K562 (cell line): ENCODE measurements at regions not wholly inside any gene's neighbourhood (a gene's known extent, or its start where the extent isn't known, plus 50 kb on each side); places are given as distances from the start of the nearest gene placed in this dataset.

ENCODE experiments used
- ATAC-seq: fragments of 200-7000 bp; cut with Tn5 transposase; 3 replicates; pipeline ENCODE4 v1.9.1; 2020; ENCODE audit warnings: moderate library complexity
- BruUV-seq: library from RNA; stranded (reverse); fragments of 400-500 nt; replicated peaks from 2 replicates; lab custom pipeline; 2021; lab: Mats Ljungman, UMichigan
- CTCF ChIA-PET: fragments of 300-600 bp; formaldehyde crosslinking; extraction: SDS; loops from one replicate; lab custom pipeline; 2021; ENCODE audit warnings: low intra/inter-chr PET ratio; lab: Yijun Ruan, JAX
- POLR2A ChIA-PET: fragments of 300-600, 350-650 bp; sonication (Branson Sonifier 250); formaldehyde crosslinking; extraction: SDS; loops from one replicate; lab custom pipeline; 2021; ENCODE audit warnings: antibody characterized with exemption, inconsistent platforms; lab: Yijun Ruan, JAX
- DNase-seq, 4 experiments: peaks; one replicate each; pipeline versions ENCODE4 v3.0.0 to v3.0.0-alpha.2; 2011 to 2018; ENCODE audit warnings: low spot score in 3 of 4, mixed read lengths in 3 of 4; ENCODE audit errors: extremely low read depth in 1 of 4
- FAIRE-seq: peaks from 2 replicates; lab custom pipeline; 2011; peaks lifted over from hg19 to GRCh38; lab: Jason Lieb, UNC
- H2AFZ ChIP-seq: 2 replicates; pipeline ENCODE4 v1.6.0; 2011; ENCODE audit warnings: low read depth, low read length, control low read depth, inconsistent platforms
- H3K27ac ChIP-seq: fragments of 200-600 bp; 3 replicates; pipeline ENCODE4 v1.8.0; 2011; ENCODE audit warnings: low read depth, mild to moderate bottlenecking, control low read depth, inconsistent platforms, low read length, moderate library complexity, mixed read lengths; ENCODE audit errors: extremely low read depth
- H3K27me3 ChIP-seq, 2 experiments: fragments of 300-600 bp in 1 of 2; 2 replicates in 1 of 2; 3 replicates in 1 of 2; pipeline versions ENCODE4 v1.6.0 to v1.8.0; 2011; ENCODE audit warnings: inconsistent platforms in 2 of 2, low read length in 2 of 2, mild to moderate bottlenecking in 1 of 2, mixed read lengths in 1 of 2, moderate library complexity in 1 of 2; ENCODE audit not compliant: control insufficient read depth in 2 of 2, insufficient read depth in 2 of 2
- H3K36me3 ChIP-seq: fragments of 300-600 bp; 3 replicates; pipeline ENCODE4 v1.8.0; 2011; ENCODE audit warnings: mild to moderate bottlenecking, low read length, inconsistent platforms; ENCODE audit not compliant: control insufficient read depth, insufficient read depth
- H3K4me1 ChIP-seq, 2 experiments: fragments of 200-600 bp in 1 of 2; replicated peaks in 1 of 2; 2 replicates in 1 of 2; 3 replicates in 1 of 2; pipeline versions ENCODE4 v1.5.1 to v1.8.0; 2011; ENCODE audit warnings: inconsistent platforms in 2 of 2, low read length in 2 of 2, mild to moderate bottlenecking in 1 of 2, mixed read lengths in 1 of 2, moderate library complexity in 1 of 2; ENCODE audit not compliant: control insufficient read depth in 2 of 2, insufficient read depth in 2 of 2
- H3K4me2 ChIP-seq: 2 replicates; pipeline ENCODE4 v1.6.1; 2011; ENCODE audit warnings: low read length, control low read depth, inconsistent platforms, mixed read lengths; ENCODE audit not compliant: insufficient read depth
- H3K4me3 ChIP-seq: fragments of 200-600 bp; sonication (generic), shearing (Covaris generic); 2 replicates; pipeline ENCODE4 v1.5.1; 2016; ENCODE audit warnings: control low read depth, inconsistent platforms
- H3K79me2 ChIP-seq: fragments of 200-600 bp; 3 replicates; pipeline ENCODE4 v1.8.0; 2011; ENCODE audit warnings: low read length, inconsistent platforms; ENCODE audit not compliant: control insufficient read depth, insufficient read depth
- H3K9ac ChIP-seq, 2 experiments: 2 replicates each; pipeline versions ENCODE4 v1.6.0 to v1.6.1; 2011; ENCODE audit warnings: low read depth in 2 of 2, low read length in 2 of 2, control low read depth in 1 of 2, inconsistent platforms in 1 of 2, mild to moderate bottlenecking in 1 of 2, mixed read lengths in 1 of 2; ENCODE audit not compliant: insufficient read depth in 1 of 2
- H3K9me1 ChIP-seq: one replicate; pipeline ENCODE4 v1.6.0; 2011; ENCODE audit warnings: inconsistent platforms, mild to moderate bottlenecking, low read length, moderate library complexity; ENCODE audit not compliant: control insufficient read depth, insufficient read depth
- H3K9me3 ChIP-seq: replicated peaks from 2 replicates; pipeline ENCODE4 v1.5.1; 2011; ENCODE audit warnings: low read depth, low read length, inconsistent platforms; ENCODE audit not compliant: control insufficient read depth, insufficient read depth
- H4K20me1 ChIP-seq: replicated peaks from 2 replicates; pipeline ENCODE4 v1.6.1; 2011; ENCODE audit warnings: low read length, inconsistent platforms, mixed read lengths; ENCODE audit not compliant: control insufficient read depth, insufficient read depth
- CBFB ChIP-seq: sonication (generic); formaldehyde crosslinking; IDR thresholded peaks from 2 replicates; pipeline ENCODE4 v1.4.0; 2020; ENCODE audit warnings: mild to moderate bottlenecking, missing genetic modification reagents
- CCNT2 ChIP-seq: IDR thresholded peaks from 2 replicates; pipeline ENCODE4 v1.6.1; 2011; ENCODE audit warnings: borderline replicate concordance, low read depth, mild to moderate bottlenecking, moderate library complexity, mixed read lengths, low read length; ENCODE audit not compliant: insufficient read length; ENCODE audit errors: extremely low read depth
- FIP1L1 ChIP-seq: fragments of 200-400 bp; formaldehyde crosslinking; IDR thresholded peaks from 2 replicates; pipeline ENCODE4 v1.6.1; 2018; ENCODE audit warnings: mild to moderate bottlenecking, low read depth, low read length; ENCODE audit not compliant: poor library complexity, severe bottlenecking
- HBP1 ChIP-seq: fragments of 450-650 bp; formaldehyde crosslinking; IDR thresholded peaks from 2 replicates; pipeline ENCODE4 v1.4.0; 2022; ENCODE audit warnings: missing genetic modification characterization
- MEF2A ChIP-seq: IDR thresholded peaks from 2 replicates; pipeline ENCODE4 v1.6.1; 2011; ENCODE audit warnings: low read depth, mild to moderate bottlenecking, low read length, moderate library complexity; ENCODE audit not compliant: control insufficient read depth
- NCOA4 ChIP-seq: fragments of 450-650 bp; IDR thresholded peaks from 2 replicates; pipeline ENCODE4 v1.6.1; 2018; ENCODE audit warnings: mild to moderate bottlenecking; ENCODE audit not compliant: partially characterized antibody
- WGBS: fragments of 100-300 bp; shearing (Covaris generic); methylation state at CpG from one replicate; pipeline ENCODE4 v1.1.6; 2016; ENCODE audit warnings: low coverage, mixed read lengths; ENCODE audit not compliant: insufficient coverage; ENCODE audit errors: missing lambda C conversion rate; 5-methylcytosine and 5-hydroxymethylcytosine counted together
- in situ Hi-C: fragments of 300-500 bp; cut with MboI; formaldehyde crosslinking; loops from 4 replicates; pipeline ENCODE4 v1.15.0; 2018; ENCODE audit warnings: inconsistent platforms, mixed read lengths
- intact Hi-C: fragments of 100-400 bp; cut with micrococcal nuclease; formaldehyde crosslinking; loops from 2 replicates; pipeline ENCODE4 v1.14.2; 2022
- TF ChIP-seq, protein P1 (sequence below), 2 experiments: fragments of 200-800 bp in 1 of 2; sonication (Bioruptor generic) in 1 of 2; sonication (generic) in 1 of 2; formaldehyde crosslinking in 1 of 2; IDR thresholded peaks in 1 of 2; conservative IDR thresholded peaks in 1 of 2; 2 replicates each; pipeline versions ENCODE4 v1.5.0 to v1.6.1; 2016 to 2020; ENCODE audit warnings: missing compliant biosample characterization in 1 of 2, missing genetic modification characterization in 1 of 2, missing genetic modification reagents in 1 of 2

DNA sequence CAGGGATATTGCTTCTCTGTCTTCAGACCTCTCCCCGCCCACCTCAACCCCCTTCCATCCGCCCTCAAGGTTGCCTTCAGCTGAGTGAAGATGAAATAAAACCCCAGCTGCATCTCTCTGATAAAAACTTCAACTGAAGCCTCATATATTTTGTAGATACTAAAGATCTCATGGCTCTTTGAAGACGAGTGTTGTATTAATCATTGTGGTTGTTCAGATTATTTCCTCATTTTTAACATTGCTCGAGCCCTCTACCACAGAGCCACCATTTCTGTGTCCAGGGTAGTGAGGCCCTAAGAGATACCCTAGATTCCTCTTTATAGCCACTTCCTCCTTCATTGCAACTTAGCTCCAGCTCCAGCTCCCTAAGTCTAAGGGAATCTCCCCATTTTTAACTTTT, 312.8 kb upstream of the ZNF507 start:
- Histone ChIP-seq H3K4me3 (no peak overlapping the region), H3K36me3 (no peaks in the 10 kb centered on the region), H3K9me1 (no peaks in the 10 kb centered on the region), H3K27me3 (peaks cover 2 to 10% of the 10 kb centered on the region in 2 experiments; a peak in 4 of 5 replicates), H3K4me1 (no peaks in the 10 kb centered on the region), H3K4me2 (no peak overlapping the region), H2AFZ (no peak overlapping the region), H4K20me1 (no peaks in the 10 kb centered on the region), H3K79me2 (no peaks in the 10 kb centered on the region), H3K27ac (no peak overlapping the region), H3K9me3 (no peaks in the 10 kb centered on the region)
- no peak for FAIRE-seq
- no peak for DNase-seq
- no TSS peak for BruUV-seq
- in situ Hi-C loops: no loop called here
- intact Hi-C loops: no loop called here
- no peak for ATAC-seq
- CTCF ChIA-PET: no interaction called here
- POLR2A ChIA-PET: no interaction called here
- TF ChIP-seq, protein P1, sequence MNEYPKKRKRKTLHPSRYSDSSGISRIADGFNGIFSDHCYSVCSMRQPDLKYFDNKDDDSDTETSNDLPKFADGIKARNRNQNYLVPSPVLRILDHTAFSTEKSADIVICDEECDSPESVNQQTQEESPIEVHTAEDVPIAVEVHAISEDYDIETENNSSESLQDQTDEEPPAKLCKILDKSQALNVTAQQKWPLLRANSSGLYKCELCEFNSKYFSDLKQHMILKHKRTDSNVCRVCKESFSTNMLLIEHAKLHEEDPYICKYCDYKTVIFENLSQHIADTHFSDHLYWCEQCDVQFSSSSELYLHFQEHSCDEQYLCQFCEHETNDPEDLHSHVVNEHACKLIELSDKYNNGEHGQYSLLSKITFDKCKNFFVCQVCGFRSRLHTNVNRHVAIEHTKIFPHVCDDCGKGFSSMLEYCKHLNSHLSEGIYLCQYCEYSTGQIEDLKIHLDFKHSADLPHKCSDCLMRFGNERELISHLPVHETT (CRISPR knock-in tag; conservative IDR thresholded peaks at IDR 0.05 in 1 of 2, IDR thresholded peaks at IDR 0.05 in 1 of 2): no peak
- no peak for TF ChIP-seq CCNT2
- TF ChIP-seq HBP1 (CRISPR knock-in tag): no peak
- TF ChIP-seq MEF2A: no peak
- TF ChIP-seq NCOA4: no peak
- no peak for TF ChIP-seq CBFB (CRISPR knock-in tag)
- no peak for TF ChIP-seq FIP1L1
- TF ChIP-seq, all 486 proteins: peak for 0
- H3K9ac ChIP-seq: no peak overlapping the region
- WGBS: 0% methylated on average over 4 of the region's 4 CpGs
